Activated CD8-positive, alpha-beta memory T cell treated with anti-CD3 and anti-CD28 coated beads, Interleukin-2, amount 10 ng/mL, durations not matched to agents 7 days and 5 days (primary cell): ENCODE measurements at regions not wholly inside any gene's neighbourhood (a gene's known extent, or its start where the extent isn't known, plus 50 kb on each side); places are given as distances from the start of the nearest gene placed in this dataset.

Source experiments
- ATAC-seq: fragments of 150-1000 bp; cut with Tn5 transposase; one replicate; pipeline ENCODE4 v1.10.0; 2021; ENCODE audit warnings: moderate library complexity
- CTCF ChIA-PET: fragments of 350-600 bp; sonication (Branson Sonifier 250); formaldehyde crosslinking; loops from one replicate; lab custom pipeline; 2021; ENCODE audit warnings: antibody characterized with exemption; lab: Charles Lee
- DNase-seq: peaks from one replicate; pipeline ENCODE4 v3.0.0-alpha.2; 2020
- H3K27ac Mint-ChIP-seq: one replicate; pipeline ENCODE4 v1.8.0; 2021; ENCODE audit warnings: mild to moderate bottlenecking, mixed read lengths
- H3K27me3 Mint-ChIP-seq: one replicate; pipeline ENCODE4 v1.8.0; 2021; ENCODE audit warnings: mixed read lengths
- H3K36me3 Mint-ChIP-seq: one replicate; pipeline ENCODE4 v1.8.0; 2021; ENCODE audit warnings: mild to moderate bottlenecking, mixed read lengths
- H3K4me1 Mint-ChIP-seq: one replicate; pipeline ENCODE4 v1.8.0; 2021; ENCODE audit warnings: mixed read lengths
- H3K4me3 Mint-ChIP-seq: one replicate; pipeline ENCODE4 v1.8.0; 2021; ENCODE audit warnings: mild to moderate bottlenecking, moderate library complexity, mixed read lengths
- H3K9me3 Mint-ChIP-seq: one replicate; pipeline ENCODE4 v1.8.0; 2022; ENCODE audit warnings: low read depth, mixed read lengths

DNA sequence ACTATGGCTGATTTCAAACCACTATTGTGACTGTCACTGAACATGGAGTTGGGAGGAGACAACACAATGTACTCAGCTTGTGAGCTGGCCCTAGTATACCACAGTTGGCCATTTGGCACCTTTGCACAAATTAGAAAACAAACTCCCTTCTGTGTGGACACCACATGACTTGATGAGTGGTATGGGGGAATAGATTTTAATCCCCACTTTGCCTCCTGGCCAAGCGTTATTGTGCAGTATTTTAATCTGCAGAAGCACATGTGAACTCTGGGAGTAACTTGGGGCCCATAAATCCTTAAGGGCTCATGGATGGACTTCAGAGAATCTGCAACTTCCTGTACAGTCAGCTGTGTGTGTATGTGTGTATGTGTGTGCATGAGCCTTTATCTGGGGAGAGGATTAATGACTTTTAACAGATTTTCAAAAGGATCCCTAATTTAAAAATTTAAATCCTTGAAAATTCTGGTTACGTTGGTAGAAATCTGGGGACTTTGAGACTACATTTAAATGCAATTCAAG, 105.0 kb upstream of the PAQR3 start:
- Mint-ChIP-seq H3K4me3 (no peak overlapping the region), H3K27me3 (no peaks in the 10 kb centered on the region), H3K9me3 (no peaks in the 10 kb centered on the region), H3K27ac (no peak overlapping the region), H3K4me1 (no peaks in the 10 kb centered on the region), H3K36me3 (no peaks in the 10 kb centered on the region)
- no peak for DNase-seq
- no peak for ATAC-seq
- CTCF ChIA-PET: no interaction called here

DNA sequence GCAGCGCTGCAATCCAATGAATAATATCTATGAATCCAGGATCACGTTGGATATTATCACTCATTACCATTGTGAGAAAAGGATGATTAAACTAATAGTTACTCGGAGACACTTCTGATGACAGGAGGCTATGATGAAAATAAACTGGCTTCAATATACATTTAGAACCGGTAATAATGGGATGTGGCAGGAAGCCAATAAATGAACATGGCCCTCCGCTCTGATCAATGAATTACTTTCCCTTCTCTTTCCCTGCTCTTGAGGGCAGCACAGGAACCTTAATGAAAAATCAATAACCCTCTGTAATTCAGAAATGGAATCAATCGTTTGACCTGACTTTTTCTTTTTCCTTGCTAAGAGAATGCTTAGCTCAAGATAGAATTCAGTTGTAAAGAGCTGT, 103.9 kb upstream of the PAQR3 start:
- Mint-ChIP-seq H3K9me3 (no peaks in the 10 kb centered on the region), H3K4me3 (no peak overlapping the region), H3K27ac (no peak overlapping the region), H3K36me3 (no peaks in the 10 kb centered on the region), H3K27me3 (no peaks in the 10 kb centered on the region), H3K4me1 (no peaks in the 10 kb centered on the region)
- ATAC-seq (no peak), DNase-seq (no peak)
- CTCF ChIA-PET: no interaction called here

DNA sequence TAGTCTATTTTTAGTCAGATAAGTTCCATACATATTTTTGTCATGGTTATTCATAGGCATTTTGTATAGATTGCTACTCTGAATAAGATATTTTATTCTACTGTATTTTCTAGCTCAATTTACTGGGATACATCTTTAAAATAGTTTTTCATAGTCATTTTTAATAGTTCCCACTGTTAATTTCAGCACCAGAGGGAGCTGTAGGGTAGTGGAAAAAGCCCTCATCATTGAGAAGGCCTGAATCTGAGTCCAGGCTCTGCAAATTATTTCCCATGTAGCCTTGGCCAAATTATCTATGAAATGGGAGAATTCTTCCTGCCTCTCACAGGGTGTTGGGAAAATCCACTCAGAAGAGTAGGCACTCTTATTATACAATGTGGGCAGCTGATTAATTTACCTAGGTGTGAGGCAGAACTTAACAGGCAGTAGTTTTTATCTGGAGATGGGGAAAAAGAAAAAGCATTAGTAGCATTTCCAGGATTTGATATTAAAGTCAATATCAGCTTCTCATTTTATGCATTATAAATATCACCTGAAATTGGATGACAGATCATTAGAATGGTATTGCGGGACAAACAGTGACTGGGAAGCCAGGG, 102.9 kb upstream of the PAQR3 start:
- H3K4me3 Mint-ChIP-seq: no peak overlapping the region
- H3K4me1 Mint-ChIP-seq: no peaks in the 10 kb centered on the region
- no peaks in the 10 kb centered on the region for H3K9me3 Mint-ChIP-seq
- no peak for ATAC-seq
- no peak overlapping the region for H3K27ac Mint-ChIP-seq
- CTCF ChIA-PET: no interaction called here
- H3K36me3 Mint-ChIP-seq: no peaks in the 10 kb centered on the region
- H3K27me3 Mint-ChIP-seq: no peaks in the 10 kb centered on the region
- no peak for DNase-seq

DNA sequence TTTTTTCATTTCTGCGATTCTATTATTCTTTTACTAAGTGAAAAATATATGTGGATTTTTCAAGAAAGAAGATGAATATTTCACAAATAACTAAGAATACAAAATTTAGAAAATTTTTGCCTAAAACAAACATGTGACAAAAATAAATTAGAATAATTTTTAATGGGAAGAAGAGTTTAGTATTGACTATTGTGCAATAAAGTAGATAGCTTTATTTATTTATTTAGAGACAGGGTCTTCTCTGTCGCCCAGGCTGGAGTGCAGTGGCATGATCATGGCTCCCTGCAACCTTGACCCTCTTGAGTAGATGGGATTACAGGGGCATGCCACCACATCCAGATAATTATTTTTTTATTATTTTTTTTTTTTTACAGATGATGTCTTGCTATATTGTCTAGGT, 95.3 kb upstream of the PAQR3 start:
- Mint-ChIP-seq H3K27me3 (no peaks in the 10 kb centered on the region), H3K9me3 (no peaks in the 10 kb centered on the region), H3K36me3 (no peaks in the 10 kb centered on the region), H3K27ac (no peak overlapping the region), H3K4me3 (no peak overlapping the region), H3K4me1 (no peaks in the 10 kb centered on the region)
- ATAC-seq: no peak
- CTCF ChIA-PET: no interaction called here
- DNase-seq: no peak

DNA sequence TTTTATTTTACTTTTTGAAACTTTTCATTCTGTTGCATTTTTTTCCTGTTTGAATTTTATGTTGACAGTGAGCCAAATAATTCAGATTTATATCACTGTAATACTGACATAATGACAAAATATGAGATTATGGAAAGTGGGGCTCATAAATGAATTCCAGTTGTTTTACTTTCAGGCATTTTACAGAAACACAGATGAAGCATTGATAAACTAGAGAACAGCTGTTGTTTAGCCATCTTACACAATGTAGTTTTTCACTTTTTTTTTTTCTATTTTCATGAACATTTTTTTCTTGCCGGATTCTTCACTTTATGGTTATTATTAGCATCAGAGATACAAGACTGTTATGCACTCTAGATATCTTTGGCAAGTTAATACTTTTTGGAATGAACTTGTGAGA, 91.7 kb upstream of the PAQR3 start:
- Mint-ChIP-seq H3K4me3 (no peak overlapping the region), H3K9me3 (no peaks in the 10 kb centered on the region), H3K4me1 (no peaks in the 10 kb centered on the region), H3K27ac (no peak overlapping the region), H3K27me3 (no peaks in the 10 kb centered on the region), H3K36me3 (no peaks in the 10 kb centered on the region)
- DNase-seq (no peak), ATAC-seq (no peak)
- CTCF ChIA-PET: no interaction called here

DNA sequence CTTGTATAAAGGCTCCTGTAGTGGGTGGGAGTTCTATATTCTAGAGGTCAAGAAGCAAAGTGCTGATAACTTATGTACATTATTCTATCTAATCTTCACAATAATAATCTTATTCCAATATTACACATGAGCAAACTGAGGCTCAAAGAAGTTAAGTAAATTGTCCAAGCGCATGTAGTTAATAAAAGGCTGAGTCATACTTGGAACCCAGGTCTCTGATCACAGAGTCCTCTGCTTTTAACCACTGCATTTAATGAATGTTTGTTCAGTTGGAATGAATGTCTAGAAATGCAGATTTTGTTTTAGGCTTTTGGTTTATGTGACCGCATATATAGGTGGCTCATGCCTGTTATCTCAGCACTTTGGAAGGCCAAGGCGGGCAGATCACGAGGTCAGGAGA, 88.4 kb upstream of the PAQR3 start:
- Mint-ChIP-seq H3K36me3 (no peaks in the 10 kb centered on the region), H3K27me3 (no peaks in the 10 kb centered on the region), H3K27ac (no peak overlapping the region), H3K9me3 (no peaks in the 10 kb centered on the region), H3K4me3 (no peak overlapping the region), H3K4me1 (no peaks in the 10 kb centered on the region)
- ATAC-seq (no peak), DNase-seq (no peak)
- CTCF ChIA-PET: no interaction called here

DNA sequence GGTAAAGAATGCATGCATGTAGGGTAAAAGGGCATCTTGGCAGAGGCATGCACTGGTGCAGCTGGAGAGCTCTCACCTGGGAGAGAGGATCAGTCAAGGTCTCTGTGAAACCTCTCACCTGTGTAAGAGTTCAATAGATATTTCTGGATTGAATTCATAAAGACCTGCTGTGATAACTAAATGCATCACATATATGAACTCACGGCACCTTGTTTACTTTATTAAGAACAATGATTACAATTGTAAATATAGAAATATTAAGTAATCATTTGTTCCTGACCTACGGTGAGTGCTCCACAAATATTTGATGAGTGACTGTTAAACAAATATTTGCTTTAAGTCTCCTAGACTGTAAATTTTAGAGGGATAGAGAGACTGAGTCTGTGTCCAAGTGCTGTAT, 85.9 kb upstream of the PAQR3 start:
- Mint-ChIP-seq H3K4me3 (no peak overlapping the region), H3K27me3 (no peaks in the 10 kb centered on the region), H3K36me3 (no peaks in the 10 kb centered on the region), H3K9me3 (no peaks in the 10 kb centered on the region), H3K4me1 (no peaks in the 10 kb centered on the region), H3K27ac (no peak overlapping the region)
- ATAC-seq (no peak), DNase-seq (no peak)
- CTCF ChIA-PET: no interaction called here

DNA sequence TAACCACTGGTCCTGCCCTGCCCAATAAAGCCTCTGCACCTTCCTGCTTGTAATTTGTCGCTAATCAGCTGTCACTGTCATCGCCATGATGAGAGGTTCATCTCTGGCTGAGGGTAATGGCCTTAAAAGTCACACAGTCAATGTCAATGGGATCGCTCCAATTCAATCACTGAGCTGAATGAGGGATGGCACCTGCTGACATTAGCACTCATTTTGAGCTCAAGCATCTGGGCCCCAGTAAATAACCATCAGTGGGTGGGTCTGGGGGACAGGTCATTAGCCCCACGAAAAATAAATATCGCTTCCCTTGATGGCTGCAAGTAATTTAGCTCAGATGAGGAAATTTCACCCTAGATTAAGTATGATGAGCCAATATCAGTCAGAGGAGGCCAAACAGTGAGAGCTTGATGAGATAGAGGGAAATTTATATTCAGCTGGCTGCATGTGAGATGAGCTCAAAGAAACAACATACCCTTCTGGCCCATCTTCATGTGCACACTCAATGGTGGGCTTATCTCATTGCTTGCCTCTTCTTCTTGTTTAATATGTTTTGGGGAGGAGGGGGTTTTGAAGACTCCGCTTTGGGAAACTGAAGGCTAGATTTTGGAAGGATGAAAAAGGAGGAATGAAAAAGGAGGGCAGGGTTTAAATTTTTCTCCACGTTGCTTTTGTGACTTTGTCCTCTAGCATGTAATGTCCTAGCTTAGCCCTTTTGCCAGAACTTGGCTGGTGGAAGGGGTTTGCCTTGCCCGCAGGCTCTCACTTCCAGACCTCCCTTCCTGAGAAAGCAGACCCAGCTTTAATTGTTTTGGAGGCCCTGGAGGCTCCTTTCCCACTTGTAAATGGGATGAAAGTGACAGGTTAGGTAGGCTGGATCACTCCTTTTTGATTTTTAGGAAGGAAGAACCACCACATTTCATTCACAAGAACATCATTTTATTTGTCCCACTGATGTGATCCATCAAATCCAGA, 84.8 kb upstream of the PAQR3 start:
- CTCF ChIA-PET: no interaction called here
- H3K27ac Mint-ChIP-seq: no peak overlapping the region
- H3K4me3 Mint-ChIP-seq: no peak overlapping the region
- ATAC-seq (no peak), DNase-seq (no peak)
- no peaks in the 10 kb centered on the region for H3K36me3 Mint-ChIP-seq
- H3K4me1 Mint-ChIP-seq: no peaks in the 10 kb centered on the region
- no peaks in the 10 kb centered on the region for H3K27me3 Mint-ChIP-seq
- no peaks in the 10 kb centered on the region for H3K9me3 Mint-ChIP-seq

DNA sequence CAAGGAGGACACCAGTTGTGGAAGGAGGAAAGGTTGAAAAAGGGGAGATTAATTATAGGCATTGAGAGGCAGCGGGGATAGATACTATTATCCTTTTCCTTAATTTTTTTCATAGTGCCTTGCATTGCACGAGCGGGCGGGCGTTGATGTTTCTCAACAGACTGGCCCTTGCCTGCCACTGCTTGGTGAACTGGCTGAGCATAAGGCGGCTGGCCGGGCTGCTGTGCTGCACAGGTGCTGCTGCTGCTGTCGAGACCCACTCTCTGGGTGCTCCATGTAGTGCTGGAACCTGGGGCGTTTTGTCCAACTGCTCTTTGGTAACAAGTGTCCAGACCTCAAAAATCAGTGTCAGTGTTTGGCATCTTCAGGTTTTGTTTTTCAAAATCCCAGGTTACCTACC, 83.3 kb upstream of the PAQR3 start:
- Mint-ChIP-seq H3K27ac (no peak overlapping the region), H3K36me3 (no peaks in the 10 kb centered on the region), H3K27me3 (no peaks in the 10 kb centered on the region), H3K4me3 (no peak overlapping the region), H3K4me1 (no peaks in the 10 kb centered on the region), H3K9me3 (no peaks in the 10 kb centered on the region)
- CTCF ChIA-PET: no interaction called here
- ATAC-seq (no peak), DNase-seq (no peak)

DNA sequence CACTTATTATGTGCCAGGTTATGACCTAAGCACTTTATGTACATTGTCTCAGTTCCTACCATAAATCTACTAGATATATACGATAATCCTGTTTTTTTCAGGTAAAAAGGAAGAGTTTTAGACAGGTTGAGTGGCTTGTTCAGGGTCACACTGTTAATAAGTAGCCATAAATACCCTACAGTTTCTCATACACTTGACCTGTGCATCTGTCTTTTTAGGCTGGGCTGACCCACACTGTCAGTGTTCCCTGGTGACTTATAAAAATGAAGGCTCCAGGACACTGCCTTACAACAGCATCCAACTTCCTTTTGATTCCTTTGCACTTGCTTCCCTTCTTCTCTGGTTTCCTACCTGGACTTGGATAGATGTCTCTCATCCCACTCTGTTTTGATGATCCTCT, 78.2 kb upstream of the PAQR3 start:
- Mint-ChIP-seq H3K27me3 (no peaks in the 10 kb centered on the region), H3K27ac (no peak overlapping the region), H3K4me1 (no peaks in the 10 kb centered on the region), H3K36me3 (no peaks in the 10 kb centered on the region), H3K9me3 (no peaks in the 10 kb centered on the region), H3K4me3 (no peak overlapping the region)
- CTCF ChIA-PET: no interaction called here
- ATAC-seq (no peak), DNase-seq (no peak)

DNA sequence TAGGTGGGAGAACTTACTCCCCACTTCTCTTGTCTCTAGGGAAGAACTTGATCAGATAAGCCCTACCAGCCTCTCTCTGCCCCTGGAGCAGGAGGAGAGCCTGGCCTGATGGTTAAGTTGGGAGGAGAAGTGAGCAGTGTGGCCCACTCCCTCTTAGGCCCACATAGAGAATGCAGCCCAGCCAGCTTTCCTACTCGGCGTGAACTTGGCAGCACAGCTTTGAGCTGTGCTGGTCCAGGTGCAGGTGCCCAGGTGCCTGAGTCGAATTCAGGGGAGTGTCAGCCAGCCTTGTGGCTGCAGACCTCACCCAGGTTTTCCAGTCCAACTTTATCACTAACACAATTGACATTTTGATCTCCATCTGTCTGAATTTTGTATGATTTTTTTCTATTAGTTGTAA, 77.6 kb upstream of the PAQR3 start:
- no peak for ATAC-seq
- Mint-ChIP-seq H3K4me1 (no peaks in the 10 kb centered on the region), H3K36me3 (no peaks in the 10 kb centered on the region), H3K9me3 (no peaks in the 10 kb centered on the region), H3K27ac (no peak overlapping the region), H3K27me3 (no peaks in the 10 kb centered on the region), H3K4me3 (no peak overlapping the region)
- CTCF ChIA-PET: no interaction called here
- no peak for DNase-seq

DNA sequence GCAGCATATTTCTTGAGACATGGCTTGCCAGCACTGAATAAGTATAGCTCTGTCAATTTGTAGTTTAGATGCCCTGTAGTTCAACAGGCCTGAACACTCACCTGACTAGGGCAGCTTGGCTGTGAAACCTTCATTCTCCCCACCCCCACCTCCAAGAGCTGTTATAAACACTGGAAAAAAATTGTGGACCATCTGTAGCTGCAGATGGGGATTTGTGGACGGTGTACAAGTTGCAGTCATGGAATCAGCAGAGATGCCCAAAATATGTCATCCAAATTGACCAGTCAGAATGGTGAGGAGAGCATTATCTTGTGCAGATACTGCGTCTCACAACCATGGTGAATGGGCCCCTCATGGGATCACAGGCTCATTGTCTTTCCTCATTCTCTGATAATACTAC, 76.2 kb upstream of the PAQR3 start:
- Mint-ChIP-seq H3K9me3 (no peaks in the 10 kb centered on the region), H3K27ac (no peak overlapping the region), H3K27me3 (no peaks in the 10 kb centered on the region), H3K36me3 (no peaks in the 10 kb centered on the region), H3K4me3 (no peak overlapping the region), H3K4me1 (no peaks in the 10 kb centered on the region)
- CTCF ChIA-PET: no interaction called here
- DNase-seq: no peak
- no peak for ATAC-seq

DNA sequence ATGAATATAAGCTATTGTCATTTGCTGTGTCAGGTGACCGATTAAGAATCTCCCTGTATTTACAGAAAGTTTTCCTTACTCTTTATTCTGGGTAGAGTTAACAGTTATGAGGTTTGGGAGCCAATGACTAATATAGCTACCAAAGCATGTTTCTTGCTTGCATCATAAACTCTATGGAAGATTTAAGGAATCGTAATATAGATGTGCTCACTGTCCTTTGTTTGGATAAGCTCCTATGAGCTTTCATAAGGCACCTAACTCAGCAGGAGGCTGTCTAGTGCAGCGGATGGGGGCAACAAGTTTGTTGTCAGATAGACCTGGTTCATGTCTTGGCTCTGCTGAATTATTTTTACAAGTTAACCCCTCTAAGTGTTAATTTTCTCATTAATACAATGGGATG, 75.0 kb upstream of the PAQR3 start:
- Mint-ChIP-seq H3K9me3 (no peaks in the 10 kb centered on the region), H3K36me3 (no peaks in the 10 kb centered on the region), H3K4me1 (no peaks in the 10 kb centered on the region), H3K27me3 (peaks cover 5% of the 10 kb centered on the region), H3K4me3 (no peak overlapping the region), H3K27ac (no peak overlapping the region)
- ATAC-seq: no peak
- DNase-seq: no peak
- CTCF ChIA-PET: no interaction called here

DNA sequence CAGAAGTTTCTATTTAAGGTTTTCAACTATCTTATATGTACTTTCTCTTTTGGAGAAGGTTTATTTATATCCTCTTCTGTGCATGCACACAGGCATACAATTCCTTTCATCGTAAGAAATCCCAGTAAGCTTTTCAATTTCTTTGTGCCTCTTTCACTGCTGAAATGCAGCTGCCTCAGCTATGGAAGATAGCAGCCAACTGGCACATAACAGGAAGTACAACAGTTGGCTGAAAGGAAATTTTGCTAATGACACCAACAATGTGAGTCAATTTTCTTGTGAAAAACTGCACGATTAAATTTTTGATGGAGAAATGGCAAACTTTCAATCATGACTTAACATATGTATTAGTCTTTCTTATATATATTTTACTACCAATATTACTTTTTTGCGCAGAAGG, 74.5 kb upstream of the PAQR3 start:
- CTCF ChIA-PET: no interaction called here
- DNase-seq (no peak), ATAC-seq (no peak)
- Mint-ChIP-seq H3K4me3 (no peak overlapping the region), H3K27me3 (peaks cover 5% of the 10 kb centered on the region), H3K9me3 (no peaks in the 10 kb centered on the region), H3K36me3 (no peaks in the 10 kb centered on the region), H3K4me1 (no peaks in the 10 kb centered on the region), H3K27ac (no peak overlapping the region)
